Amniotic stem cell (primary cell): ENCODE measurements at regions not wholly inside any gene's neighbourhood (a gene's known extent, or its start where the extent isn't known, plus 50 kb on each side); places are given as distances from the start of the nearest gene placed in this dataset.
"Not testable (repeated sequence)": the region's sequence is repeated elsewhere in the genome, so short reads cannot be mapped to it uniquely, and the experiment has no call there.

Source experiments
- DNase-seq: peaks from one replicate; lab custom pipeline; 2025; lab: John Stamatoyannopoulos, UW

DNA sequence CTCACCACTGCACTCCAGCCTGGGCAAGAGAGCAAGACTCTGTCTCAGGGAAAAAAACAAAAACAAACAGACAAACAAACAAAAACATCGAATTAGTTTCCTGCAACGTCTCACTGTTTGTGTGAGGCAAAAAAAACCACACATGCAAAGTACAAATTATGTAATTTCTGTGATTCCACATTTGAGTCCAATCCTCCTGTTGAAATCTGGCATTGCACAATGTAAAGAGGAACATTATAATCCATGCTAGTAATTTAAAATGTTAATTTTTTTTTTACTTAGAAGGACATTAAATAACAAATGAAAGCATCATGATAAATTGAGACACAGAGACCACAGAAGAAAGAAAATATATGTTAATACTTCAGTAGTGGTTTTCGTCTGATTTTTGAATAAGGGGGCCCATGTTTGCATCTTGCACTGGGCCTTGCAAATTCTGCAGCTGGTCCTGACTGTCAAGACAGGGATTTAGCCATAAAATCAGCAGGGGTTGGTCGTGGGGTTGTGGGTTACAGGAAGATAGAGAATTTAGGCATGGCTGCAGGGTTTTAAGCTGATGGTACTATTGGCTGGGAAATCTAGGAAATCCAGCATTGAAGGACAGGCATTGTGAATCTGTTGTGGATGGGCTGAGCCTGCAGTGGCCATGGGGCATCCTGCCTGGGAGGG lies 102.6 kb upstream of the ALDH3B2 start:
- DNase-seq, result no peak

- DNase-seq, result not testable (repeated sequence)
Measured at GRCh38 chr11:67774175-67774574, 99.8 kb upstream of the ALDH3B2 start.

DNA sequence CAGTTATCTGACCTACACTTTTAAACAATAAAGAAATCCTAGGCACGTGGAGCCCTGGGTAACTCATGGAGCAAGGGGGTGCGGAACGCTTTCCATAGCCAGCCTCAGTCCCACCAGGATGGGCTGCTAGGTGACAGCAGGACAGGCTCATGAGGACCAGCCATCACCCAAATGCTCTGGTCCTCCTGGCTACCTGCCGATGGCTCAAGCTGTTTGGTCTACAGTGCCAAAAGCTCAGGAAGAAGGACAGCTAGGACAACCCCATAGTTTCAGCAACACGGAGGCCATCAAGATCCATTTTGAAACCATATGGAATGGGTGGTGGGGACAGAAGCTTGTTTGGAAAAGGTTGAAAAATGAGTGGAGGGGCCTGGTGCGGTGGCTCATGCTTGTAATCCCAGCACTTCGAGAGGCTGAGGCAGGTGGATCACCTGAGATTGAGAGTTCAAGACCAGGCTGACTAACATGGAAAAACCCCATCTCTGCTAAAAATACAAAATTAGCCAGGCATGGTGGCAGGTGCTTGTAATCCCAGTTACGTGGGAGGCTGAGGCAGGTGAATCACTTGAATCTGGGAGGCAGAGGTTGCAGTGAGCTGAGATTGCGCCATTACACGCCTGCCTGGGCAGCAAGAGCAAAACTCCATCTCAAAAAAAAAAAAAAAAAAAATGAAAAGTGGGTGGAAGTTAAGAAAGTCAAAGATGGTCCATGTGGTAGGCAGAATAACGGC lies 93.7 kb upstream of the ALDH3B2 start:
- DNase-seq, result not testable (repeated sequence)

GRCh38 chr11:67761211-67761610 lies 86.8 kb upstream of the ALDH3B2 start:
- DNase-seq, result not testable (repeated sequence)

- not testable (repeated sequence) for DNase-seq
Measured at GRCh38 chr11:67759321-67759720, 84.9 kb upstream of the ALDH3B2 start.

DNA sequence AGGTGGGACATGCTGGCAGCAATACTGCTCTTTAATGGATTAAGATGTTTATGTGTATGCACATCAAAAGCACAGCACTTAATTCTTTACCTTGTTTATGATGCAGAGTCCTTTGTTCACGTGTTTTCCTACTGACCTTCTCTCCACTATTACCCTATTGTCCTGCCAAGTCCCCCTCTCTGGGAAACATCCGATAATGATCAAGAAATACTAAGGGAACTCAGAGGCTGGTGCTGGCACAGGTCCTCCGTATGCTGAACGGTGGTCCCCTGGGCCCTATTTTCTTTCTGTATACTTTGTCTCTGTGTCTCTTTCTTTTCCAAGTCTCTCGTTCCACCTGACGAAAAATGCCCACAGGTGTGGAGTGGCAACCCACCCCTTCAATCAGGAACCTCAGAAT lies 84.0 kb upstream of the ALDH3B2 start:
- not testable (repeated sequence) for DNase-seq

DNA sequence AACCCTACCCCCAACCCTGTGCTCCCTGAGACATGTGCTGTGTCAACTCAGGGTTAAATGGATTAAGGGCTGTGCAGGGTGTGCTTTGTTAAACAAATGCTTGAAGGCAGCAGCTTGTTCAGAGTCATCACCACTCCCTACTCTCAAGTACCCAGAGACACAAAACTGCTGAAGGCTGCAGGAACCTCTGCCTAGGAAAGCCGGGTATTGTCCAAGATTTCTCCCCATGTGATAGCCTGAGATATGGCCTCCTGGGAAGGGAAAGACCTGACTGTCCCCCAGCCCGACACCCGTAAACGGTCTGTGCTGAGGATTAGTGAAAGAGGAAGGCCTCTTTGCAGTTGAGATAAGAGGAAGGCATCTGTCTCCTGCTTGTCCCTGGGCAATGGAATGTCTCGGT lies 83.6 kb upstream of the ALDH3B2 start:
- not testable (repeated sequence) for DNase-seq

GRCh38 chr11:67753820-67754219 lies 79.4 kb upstream of the ALDH3B2 start:
- not testable (repeated sequence) for DNase-seq

GRCh38 chr11:67745181-67745726 lies 70.8 kb upstream of the ALDH3B2 start:
- DNase-seq, result no peak

DNA sequence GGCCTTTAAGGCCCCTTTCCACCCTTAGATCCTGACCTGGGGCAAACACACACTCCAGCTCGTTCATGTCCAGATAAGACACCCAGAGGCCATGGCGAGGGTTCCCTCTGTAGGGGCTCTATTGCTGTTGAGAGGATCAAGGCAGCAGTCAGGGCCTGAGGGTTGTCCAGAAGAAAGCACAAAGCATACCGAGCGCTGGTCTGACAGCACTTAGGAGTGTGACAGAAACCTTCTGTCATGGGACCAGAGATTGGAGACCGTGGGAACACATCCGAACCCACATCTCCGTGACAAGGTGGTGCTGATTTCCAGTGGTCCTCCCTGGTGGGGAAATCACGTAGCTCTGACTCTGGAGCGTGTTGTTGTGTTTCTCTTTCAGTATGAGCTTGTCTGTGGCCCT lies 69.8 kb upstream of the ALDH3B2 start:
- DNase-seq, result not testable (repeated sequence)

- DNase-seq, result not testable (repeated sequence)
Measured at GRCh38 chr11:67738231-67738630, 63.8 kb upstream of the ALDH3B2 start.

GRCh38 chr11:67737562-67738080 lies 63.2 kb upstream of the ALDH3B2 start:
- not testable (repeated sequence) for DNase-seq

DNA sequence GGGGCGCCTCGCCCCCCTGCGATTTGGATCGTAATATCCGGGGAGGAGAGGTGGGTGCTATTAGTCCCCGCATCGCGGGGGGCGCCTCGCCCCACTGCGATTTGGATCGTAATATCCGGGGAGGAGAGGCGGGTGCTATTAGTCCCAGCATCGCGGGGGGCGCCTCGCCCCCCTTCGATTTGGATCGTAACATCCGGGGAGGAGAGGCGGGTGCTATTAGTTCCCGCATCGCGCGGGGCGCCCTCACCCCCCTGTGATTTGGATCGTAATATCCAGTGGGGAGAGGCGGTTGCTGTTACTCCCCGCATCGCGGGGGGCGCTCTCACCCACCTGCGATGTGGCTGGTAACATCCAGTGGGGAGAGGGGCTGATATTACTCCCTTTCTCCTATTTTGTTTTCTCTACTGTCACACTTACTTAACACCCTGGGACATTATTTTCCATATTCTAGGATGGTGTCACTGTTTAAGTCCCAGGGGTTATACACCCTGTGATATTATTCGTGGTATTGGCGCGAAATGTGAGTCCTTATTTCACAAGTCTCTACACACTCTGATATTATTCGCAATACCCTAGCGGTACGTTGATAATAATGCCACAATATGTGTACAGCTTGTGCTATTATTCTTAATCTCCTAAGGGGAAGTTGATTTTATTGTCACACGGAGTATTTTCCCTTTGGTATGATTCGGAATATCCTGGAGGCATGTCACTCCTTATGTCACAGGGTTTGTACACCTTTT lies 57.8 kb upstream of the ALDH3B2 start:
- DNase-seq, result no peak

DNA sequence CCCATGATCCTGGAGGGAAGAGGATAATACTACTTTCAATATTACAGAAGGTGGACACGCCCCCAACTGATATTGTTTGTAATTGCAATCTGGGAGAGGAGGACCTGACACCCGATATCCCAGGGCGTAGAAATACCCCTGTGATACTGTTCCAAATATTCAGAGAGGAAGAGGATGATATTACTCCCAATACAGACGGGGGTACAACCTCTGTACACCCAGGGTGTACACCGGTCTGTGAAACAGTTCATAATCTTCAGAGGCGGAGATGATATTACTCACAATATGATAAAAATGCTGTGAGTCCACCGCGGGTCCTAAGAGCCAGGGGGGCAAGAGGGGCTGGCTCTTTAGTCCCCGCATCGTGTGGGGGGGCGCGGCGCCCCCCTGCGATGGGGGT lies 57.2 kb upstream of the ALDH3B2 start:
- DNase-seq, result no peak

- not testable (repeated sequence) for DNase-seq
Measured at GRCh38 chr11:67728163-67728571, 53.7 kb upstream of the ALDH3B2 start.

- DNase-seq, result not testable (repeated sequence)
Measured at GRCh38 chr11:67727066-67728040, 52.9 kb upstream of the ALDH3B2 start.
